ENCODE measurements at regions not wholly inside any gene's neighbourhood (a gene's known extent, or its start where the extent isn't known, plus 50 kb on each side); places are given as distances from the start of the nearest gene placed in this dataset.

DNA sequence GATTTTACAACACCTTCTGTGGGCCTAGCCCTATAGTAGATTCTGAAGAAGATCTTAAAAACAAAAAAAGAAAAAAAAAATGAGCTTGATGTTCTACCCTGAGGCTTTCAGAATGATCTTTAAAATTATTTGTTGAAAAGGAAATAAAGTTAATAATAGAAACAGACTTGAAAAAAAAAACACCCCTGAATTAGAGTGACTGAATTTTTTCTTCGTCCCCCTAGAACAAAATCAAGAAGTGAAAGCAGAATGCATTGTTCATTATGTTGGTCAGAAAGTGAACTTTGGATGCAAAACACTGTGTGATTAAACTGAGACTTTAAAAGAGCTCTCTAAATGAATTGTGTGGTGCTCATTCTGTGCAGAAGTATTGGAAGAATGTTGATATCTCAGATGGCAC is 1384.4 kb upstream of the PIK3C3 start:
- DNase-seq (ENCODE audit: low read depth in 2 of 2), result no peak

DNA sequence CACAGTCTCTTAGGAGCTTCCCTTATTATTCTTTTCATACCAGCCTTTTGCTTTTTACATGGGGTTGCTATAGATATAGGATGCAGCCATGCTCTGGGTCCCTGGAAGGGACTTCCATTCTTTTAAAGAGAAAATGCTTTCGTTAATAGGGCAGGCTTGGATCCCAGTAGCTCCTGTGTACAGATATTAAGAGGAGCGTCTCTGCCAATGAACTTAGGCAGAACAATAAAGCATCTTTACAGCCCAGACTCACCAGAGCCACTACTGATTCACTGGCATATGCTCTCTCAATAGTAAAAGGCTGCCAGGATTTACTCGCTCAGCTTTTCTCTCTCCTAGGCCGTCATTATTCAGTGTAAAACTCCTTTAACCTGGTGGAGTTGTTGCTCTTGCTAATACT is 1385.4 kb upstream of the PIK3C3 start:
- no peak for DNase-seq (ENCODE audit: low read depth in 2 of 2)

DNA sequence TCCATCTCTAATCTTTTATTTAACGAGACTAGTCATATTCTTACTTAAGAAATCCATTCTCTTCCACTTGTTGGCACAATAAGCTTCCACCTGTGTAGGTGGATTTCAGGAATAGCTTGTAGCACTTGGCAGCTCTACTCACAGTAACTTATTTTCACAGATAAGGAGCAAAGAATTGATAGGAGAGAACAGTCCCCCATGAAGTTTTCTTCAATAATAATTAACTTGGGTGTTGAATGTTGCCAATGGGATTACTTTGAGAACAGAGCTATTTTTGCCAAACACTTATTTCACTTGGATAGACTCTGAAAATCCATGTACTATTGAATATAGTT is 1388.6 kb upstream of the PIK3C3 start:
- DNase-seq (ENCODE audit: low read depth in 2 of 2), result no peak

DNA sequence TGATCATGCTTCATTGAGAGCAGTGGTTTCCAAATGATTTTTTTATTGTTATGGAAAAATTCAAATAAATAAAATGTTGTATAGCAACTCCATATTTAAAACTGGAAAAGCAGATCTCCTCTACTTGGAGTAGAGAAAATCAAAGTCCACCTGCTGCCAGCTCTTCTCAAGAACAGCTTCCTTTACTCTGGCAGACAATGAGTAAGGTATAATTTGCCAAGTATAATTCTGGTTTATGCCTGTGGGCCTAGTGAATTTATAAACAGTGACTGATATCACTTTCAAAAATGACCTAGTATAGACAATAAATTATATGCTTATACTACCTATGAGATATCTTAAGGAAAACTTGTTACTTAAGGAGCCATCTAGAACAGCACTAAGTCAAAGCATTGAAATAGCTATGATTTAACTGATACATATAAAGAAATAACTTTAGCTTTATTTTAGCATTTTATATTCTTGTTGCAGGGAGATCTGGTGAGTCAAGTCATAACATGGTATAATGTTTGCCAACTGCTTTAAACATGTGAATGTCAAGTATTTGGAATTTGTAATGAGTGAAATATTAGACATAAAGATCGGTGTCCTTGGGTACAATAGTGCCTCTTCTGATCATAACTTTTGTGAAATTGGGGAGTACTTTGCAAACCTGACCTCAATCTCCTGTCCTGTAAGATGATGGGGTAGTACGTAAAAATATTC is 1389.1 kb upstream of the PIK3C3 start:
- DNase-seq (ENCODE audit: low read depth in 2 of 2), result no peak

DNA sequence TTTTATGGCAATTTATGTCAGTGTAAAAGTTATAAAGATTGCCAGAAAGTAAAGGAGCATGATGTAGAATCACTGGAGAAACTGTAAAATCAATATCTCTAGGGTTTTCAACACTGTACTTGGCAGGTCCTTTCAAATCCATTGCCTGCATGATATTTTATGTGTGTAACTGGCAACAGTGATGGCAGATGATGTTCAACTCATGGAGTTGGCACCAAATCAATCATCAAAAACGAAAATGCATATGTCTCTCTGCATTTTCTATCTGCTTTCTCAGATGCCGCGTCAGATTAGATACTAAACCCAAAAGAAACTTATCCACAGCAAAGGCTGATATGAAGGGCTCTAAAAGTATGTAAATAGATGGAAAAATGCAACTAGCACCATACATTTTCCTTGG is 1395.5 kb upstream of the PIK3C3 start:
- DNase-seq (ENCODE audit: low read depth in 2 of 2), result no peak

DNA sequence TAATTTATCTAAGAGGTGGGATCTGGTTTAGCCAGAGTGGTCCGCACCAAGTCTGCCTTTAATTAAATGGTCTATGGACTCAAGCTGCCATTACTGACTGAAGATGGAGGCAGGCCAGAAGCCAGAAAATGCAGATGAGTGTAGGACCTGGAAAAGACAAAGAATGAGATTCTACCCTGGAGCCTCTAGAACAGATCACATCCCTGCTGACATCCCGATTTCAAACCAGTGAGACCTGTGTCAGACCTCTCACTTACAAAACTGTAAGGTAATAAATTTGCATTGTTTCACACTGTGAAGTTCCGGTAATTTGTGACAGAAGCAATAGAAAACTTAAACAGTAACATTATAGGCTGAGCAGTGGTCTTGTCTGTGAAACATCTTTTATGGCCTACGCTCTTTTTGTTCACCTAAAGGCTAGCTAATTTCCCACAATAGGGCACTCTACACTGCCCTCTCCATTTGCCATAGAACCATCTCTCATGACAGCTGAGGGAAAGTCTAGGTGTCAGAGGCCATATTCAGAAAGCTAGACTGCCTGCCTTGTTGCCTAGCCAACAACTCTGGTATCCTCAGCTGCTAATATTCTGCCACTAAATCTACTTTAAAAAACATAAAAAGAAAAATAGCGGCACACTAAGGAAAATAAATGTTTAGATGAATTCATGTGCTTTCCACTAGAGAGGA is 1396.2 kb upstream of the PIK3C3 start:
- no peak for DNase-seq (ENCODE audit: low read depth in 2 of 2)

DNA sequence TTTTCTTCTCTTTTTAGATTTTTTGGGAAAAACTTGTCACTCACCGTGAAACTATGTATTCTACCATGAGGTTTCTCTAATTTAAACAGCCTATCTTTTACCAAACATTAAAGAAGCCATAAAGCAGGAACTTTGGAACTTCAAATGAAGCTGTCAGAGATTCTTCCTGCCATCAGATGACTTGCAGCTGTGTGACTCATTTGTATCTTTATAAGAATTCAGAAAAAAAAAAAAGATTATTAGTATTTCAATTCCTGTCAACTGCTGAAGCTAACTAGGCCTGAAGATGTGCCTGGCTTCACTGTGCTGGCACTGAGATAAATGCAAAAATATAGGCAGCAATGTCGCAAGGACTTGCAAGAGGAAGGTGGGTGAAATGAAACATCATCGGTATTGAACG is 1399.1 kb upstream of the PIK3C3 start:
- DNase-seq (ENCODE audit: low read depth in 2 of 2), result no peak

DNA sequence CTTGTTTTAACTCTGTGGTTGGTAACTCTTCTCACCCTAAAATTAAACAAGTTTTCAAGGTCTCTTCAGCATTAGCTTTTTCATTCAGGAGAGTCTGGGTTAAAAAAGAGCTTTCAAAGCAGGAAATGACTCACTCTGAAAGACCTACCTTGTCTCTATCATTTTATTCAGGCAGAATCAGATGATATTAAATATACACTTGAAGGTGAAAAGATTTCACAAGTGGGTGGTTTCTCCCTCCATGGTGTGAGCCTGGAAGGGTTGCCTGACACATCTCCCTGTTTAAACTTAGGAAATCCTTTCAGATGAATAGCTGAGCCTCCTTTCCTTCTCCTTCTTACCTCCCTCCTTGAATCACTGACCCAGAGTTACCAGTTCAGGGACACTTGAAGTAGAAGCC is 1402.0 kb upstream of the PIK3C3 start:
- no peak for DNase-seq (ENCODE audit: low read depth in 2 of 2)

DNA sequence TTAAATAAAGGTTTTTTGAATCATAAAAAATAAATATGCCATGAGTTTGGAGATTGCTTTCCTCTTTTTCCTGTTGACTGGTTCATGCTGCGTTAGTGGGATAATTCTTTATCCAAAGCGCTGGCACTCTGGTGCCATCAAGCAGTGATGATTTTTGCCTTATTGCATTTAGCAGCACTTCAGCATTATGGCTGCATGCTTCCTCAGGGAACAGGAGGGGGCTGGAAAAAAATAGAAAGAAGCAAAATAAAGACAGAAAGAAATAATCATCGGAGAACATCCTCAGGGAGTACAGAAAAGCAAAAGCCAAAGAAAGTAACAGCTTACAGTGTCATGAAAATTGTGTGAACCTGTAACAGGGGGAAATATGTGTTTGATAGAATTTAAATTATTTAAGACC is 1408.2 kb upstream of the PIK3C3 start:
- DNase-seq (ENCODE audit: low read depth in 2 of 2), result no peak

DNA sequence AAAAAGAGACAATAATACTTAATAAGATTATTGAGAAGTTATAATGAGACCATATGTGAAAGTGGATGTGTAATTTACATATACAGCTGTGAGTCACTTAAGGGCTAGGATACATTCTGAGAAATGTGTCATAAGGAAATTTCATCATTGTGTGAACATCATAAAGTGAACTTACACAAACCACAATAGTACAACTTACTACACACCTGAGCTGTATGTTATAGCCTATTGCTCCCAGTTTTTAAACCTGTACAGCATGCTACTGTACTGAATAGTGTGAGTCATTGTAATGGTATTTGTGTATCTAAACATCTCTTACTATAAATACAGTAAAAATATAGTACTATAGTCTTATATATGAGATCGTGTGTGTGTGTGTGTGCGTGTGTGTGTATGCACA is 1420.3 kb upstream of the PIK3C3 start:
- DNase-seq (ENCODE audit: low read depth in 2 of 2), result no peak

DNA sequence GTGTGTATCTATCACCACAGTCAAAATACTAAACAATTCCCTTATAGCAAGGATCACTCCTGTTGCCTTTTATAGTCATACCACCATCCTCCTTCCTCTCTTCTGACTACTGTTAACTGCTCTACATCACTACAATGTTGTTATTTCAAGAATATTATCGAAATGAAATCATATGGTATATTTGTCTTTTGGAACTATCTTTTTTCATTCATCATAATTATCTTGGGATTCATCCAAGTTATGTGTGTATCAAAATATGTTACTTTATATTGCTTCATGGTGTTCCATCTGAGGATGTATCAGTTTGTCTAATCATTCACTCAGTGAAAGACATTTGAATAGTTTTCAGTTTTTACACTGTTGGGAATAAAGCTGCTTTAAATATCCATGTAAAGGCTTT is 1423.0 kb upstream of the PIK3C3 start:
- DNase-seq (ENCODE audit: low read depth in 2 of 2), result no peak

DNA sequence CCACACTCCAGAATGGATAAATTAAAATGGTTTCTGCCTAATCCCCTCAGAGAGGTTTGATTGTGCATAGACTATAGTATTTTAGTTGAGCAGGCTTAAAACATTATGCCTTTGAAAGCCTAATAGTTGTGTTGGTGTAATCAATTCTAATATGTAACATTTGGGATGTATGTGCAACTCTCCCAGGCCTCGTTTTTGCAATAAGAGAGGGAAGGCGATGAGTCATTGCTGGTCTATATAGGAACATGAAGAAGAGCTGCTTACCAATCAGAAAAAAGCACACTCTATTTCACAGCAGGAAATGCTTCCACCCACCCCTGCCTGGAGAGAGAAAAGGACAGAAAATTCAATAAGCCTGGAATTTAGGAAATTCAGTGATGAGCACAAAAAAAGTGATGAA is 1424.0 kb upstream of the PIK3C3 start:
- no peak for DNase-seq (ENCODE audit: low read depth in 2 of 2)

DNA sequence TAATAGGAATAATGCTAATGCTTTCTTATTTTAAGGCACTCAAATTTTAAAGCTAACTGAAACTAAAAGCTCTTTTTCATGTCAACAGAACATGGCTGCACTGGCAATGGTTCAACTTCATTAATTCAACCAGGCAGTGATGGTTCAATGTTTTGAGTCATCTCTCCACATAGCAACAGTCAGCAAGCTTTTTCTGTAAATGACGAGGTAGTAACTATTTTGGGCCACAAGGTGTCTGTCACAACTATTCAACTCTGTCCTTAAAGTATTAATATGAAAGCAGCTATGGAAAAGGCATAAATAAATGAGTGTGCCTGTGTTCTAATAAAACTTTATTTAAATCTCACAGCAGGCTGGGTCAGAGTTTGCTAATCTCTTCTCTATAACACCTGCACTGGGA is 1425.6 kb upstream of the PIK3C3 start:
- no peak for DNase-seq (ENCODE audit: low read depth in 2 of 2)

DNA sequence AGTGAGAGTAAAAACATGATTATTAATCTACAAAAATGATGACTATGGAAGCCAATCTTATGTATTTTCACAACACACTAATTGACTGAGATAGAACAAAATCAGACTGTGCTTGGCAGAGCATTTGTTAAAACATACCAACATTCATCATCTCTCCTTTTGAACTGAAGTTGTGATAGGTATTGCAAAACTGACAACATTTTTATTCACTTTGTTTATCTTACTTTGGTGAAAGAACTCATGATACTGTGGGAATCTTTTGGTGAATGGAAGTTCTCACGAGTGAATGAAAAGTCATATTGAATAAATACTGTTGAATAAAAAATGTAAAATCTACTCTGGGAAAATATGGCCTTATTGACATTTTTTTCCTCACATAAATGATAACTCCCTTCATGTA is 1430.2 kb upstream of the PIK3C3 start:
- no peak for DNase-seq (ENCODE audit: low read depth in 2 of 2)

DNA sequence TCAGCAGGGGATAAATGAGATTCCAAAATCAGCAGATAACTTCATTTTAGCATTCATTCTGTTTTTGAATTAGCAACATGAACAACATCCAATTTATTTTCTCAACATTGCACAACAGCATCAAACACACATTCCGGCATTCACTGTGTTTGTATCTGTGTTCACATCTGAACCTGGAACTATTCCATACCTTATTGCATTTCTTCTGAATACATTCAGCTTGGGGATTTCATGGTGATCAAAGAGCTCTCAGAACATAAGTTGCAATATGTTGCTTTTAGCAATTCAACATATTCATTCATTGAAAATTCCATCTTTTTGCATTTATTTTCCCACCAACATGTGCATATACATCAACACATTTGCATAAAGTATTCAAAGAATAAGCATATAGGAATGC is 1431.7 kb upstream of the PIK3C3 start:
- DNase-seq (ENCODE audit: low read depth in 2 of 2), result no peak

DNA sequence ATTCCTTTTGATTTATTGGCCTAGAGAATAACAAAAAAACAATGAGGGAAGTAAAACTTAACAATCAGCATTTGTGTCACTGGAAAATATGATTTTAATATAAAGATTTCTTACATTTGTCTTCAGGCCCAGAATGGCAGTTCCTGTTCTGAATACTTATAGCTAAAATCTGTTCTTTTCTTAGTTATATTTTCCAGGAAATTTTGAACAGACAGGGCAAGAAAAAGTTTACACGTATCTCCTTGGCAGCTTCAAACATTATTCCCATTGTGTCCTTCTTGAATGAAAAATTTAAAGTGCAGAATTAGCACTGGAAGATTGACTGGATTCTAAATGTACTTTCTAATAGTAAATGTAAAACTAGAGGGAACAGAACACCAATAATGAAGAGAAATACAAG is 1454.0 kb upstream of the PIK3C3 start:
- DNase-seq (ENCODE audit: low read depth in 2 of 2), result no peak

DNA sequence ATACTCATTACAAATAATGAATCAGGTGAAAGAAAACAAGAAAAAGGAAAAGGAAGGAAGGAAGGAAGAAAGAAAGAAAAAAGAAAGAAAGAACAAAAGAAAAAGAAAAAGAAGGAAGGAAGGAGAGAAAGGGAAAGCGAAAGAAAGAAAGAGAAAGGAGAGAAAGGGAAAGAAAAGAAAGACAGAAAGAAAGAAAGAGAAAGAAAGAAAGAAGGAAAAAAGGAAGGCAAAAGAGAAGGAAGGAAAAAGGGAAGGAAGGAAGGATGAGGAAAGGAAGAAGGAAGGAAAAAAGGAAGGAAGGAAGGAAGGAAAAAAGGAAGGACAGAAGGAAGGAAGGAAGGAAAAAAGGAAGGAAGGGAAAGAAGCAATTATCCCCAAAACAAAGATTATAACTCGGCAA is 1460.4 kb upstream of the PIK3C3 start:
- no peak for DNase-seq (ENCODE audit: low read depth in 2 of 2)

DNA sequence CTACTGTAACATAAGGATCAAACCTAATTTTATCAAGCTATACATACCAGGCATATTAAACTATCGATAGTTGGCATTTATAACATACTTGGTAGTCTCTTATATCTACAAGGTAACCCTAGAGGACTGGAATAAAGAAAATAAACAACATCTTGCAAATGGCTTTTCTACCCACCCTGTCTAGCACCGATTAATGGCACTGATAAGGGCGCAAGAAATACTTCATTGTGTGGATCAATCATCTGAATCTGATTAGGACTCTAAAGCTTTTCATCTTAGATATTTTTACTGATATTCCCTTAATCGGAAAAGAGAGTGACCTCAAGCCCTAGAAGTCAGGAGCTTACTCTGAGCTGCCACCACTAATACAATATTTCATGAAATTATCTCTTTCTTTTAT is 1461.7 kb upstream of the PIK3C3 start:
- no peak for DNase-seq (ENCODE audit: low read depth in 2 of 2)

DNA sequence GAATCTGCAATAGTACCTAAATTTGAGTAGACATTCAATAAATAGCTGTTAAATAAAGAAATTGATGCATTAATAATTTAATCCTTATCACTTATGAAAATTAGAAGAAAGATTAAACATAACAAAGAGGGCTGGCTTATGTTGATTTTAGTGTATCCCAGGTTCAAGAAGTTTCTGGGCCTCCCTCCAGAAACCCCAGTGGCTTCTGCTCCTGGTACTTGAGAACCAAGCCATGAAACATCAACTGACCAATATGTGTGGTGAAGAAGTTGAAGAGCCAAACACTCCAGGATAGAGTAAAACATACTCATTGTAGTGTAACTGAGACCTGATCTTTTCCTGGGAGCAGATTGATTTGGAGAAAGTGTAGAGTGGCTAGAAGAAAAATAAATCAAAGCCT is 1465.7 kb upstream of the PIK3C3 start:
- no peak for DNase-seq (ENCODE audit: low read depth in 2 of 2)

DNA sequence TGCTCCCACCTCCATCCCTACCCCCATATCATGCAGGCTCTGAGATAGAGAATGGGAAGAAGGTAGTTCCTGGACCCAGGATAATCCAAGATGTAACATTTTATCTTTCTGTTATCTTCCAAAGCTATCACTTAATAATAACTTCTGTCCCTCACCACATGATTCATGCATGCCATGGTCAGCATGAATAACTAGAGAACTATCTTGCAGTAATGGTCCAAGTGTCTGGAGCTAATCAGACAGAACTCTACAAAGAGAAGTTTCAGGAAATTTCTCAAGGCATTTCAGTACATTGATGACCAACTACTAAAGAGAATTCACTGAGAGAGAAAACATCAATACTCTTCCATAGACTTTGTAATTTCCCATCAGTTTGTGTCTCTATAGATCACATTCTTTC is 1469.7 kb upstream of the PIK3C3 start:
- no peak for DNase-seq (ENCODE audit: low read depth in 2 of 2)

DNA sequence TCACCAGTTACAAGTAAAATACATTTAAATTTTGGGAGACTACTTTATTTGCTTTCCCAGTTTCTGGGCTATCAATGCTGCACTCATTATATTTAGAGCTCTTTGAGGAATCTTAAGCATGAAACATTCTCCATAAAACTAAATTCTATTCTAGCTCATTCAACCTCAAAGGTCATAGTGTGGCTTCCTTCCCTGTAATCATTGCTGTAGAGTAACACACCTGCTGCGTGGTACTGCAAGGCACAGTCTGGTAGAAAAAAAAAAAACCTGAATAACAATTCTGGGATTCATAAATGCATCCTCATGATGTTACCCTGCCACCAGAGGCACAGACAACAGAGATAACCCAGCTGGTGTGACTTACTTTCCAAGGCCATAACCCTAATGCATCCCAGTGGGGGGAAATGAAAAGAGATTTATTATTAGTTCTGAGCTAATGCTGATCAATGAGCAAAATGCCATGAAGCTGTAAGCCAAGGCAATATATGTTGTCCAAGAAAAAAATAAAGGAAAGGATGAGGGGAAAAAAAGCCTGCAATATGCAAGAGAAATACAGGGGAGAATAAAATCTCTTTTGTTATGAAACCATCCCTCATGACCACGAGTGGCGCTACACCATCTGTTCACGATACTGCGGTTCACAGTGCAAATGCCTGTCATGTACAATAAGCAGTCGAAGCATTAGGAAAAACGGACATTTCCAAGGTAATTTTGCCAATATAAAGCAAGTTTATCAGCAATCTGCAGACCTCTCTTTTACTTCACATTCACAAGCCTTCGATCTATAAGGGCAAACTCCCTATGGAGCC is 1481.6 kb upstream of the PIK3C3 start:
- DNase-seq (ENCODE audit: low read depth in 2 of 2), result no peak

DNA sequence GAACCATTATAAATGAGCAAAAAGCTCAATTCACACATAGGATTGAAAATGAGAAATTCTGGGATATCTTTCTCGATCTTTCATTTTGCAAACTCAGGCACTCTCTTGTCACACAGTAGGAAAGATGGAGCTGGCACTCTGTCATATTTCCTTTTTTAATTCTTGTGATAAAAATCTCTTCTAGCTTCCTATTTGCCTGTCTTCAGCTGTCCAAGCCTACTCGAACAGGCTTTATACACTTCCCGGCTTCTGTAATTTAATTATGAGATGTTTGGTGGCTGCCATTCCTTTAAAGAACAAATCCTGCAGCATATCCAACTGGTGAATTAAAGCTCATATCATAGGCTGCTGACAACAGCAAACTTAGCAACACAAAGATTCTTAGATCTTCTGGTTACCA is 1484.3 kb upstream of the PIK3C3 start:
- no peak for DNase-seq (ENCODE audit: low read depth in 2 of 2)

DNA sequence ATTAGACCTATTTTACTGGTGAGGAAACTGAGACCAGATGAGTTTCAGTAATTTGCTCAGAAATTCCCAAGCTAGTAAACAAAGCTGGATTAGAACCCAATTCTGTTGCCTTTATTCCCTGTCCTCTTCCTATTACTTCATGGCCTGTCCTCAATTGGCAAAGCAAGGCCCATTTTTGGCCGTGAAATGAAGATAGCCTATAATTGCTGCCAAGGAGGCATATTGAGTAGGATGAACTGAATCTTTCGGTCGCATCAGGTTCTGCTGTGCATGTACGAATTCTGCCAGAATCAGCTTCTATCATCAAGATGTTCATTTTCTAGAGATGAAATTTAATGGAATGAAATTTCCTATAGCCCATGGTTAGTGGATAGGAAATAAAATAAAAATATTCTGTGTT is 1485.2 kb upstream of the PIK3C3 start:
- no peak for DNase-seq (ENCODE audit: low read depth in 2 of 2)
